ENCODE measurements at regions not wholly inside any gene's neighbourhood (a gene's known extent, or its start where the extent isn't known, plus 50 kb on each side); places are given as distances from the start of the nearest gene placed in this dataset.

- TF ChIP-seq CTCF (CRISPR knock-in tag; IDR thresholded peaks at IDR 0.05) (no peak), SMAD3 (CRISPR knock-in tag; IDR thresholded peaks at IDR 0.05) (no peak), GTF2F1 (IDR thresholded peaks at IDR 0.05; ENCODE audit: low read length) (no peak), ATRX (CRISPR knock-in tag; IDR thresholded peaks at IDR 0.05; ENCODE audit: borderline replicate concordance) (no peak), ZBTB46 (CRISPR knock-in tag; IDR thresholded peaks at IDR 0.05; ENCODE audit: borderline replicate concordance) (no peak), SP1 (IDR thresholded peaks at IDR 0.05) (no peak), SP1 (CRISPR knock-in tag; IDR thresholded peaks at IDR 0.05) (no peak), MAZ (IDR thresholded peaks at IDR 0.05; ENCODE audit: borderline replicate concordance, low read depth, low read length) (no peak), MAZ (CRISPR knock-in tag; IDR thresholded peaks at IDR 0.05; ENCODE audit: low read depth) (no peak), JUNB (CRISPR knock-in tag; IDR thresholded peaks at IDR 0.05; ENCODE audit: borderline replicate concordance) (no peak), ZNF549 (CRISPR knock-in tag; IDR thresholded peaks at IDR 0.05) (no peak), ATF1 (CRISPR knock-in tag; IDR thresholded peaks at IDR 0.05) (no peak), EZH2 (conservative IDR thresholded peaks at IDR 0.05; ENCODE audit: low read depth, low read length) (no peak)
Observed at GRCh38 chr11:82185925-82186324, 547.7 kb downstream of the FAM181B start.
